ENCODE measurements at regions not wholly inside any gene's neighbourhood (a gene's known extent, or its start where the extent isn't known, plus 50 kb on each side); places are given as distances from the start of the nearest gene placed in this dataset.

- H3K9me2 ChIP-seq (replicated peaks; ENCODE audit: control insufficient read depth, low read length): no peaks in the 10 kb centered on the region
- TF ChIP-seq EZH2phosphoT487 (IDR thresholded peaks at IDR 0.05; ENCODE audit: borderline replicate concordance, low read length) (no peak), CTCF (IDR thresholded peaks at IDR 0.05; ENCODE audit: low read depth, low read length, poor library complexity, severe bottlenecking) (no peak)
- H3F3A ChIP-seq (ENCODE audit: control insufficient read depth, insufficient read depth): no peaks in the 10 kb centered on the region; the same call in 1 of the 2 replicates
- no peak overlapping the region for H3K27ac ChIP-seq (ENCODE audit: low read depth, low read length)
- no peaks in the 10 kb centered on the region for H3K9me3 ChIP-seq (ENCODE audit: control insufficient read depth, insufficient read depth, low read length)
- H4K20me1 ChIP-seq (ENCODE audit: control insufficient read depth, insufficient read depth, low read depth, low read length): no peaks in the 10 kb centered on the region
- H3K36me3 ChIP-seq (ENCODE audit: control insufficient read depth, low read length): no peaks in the 10 kb centered on the region
- no peak overlapping the region for H3K4me3 ChIP-seq (ENCODE audit: low read length)
- no peak overlapping the region for H3K4me2 ChIP-seq (ENCODE audit: low read length)
- no peaks in the 10 kb centered on the region for H3K79me2 ChIP-seq (ENCODE audit: control insufficient read depth, low read length)
- peaks cover 15% of the 10 kb centered on the region; the same call in 1 of the 2 replicates for H3K27me3 ChIP-seq (ENCODE audit: control insufficient read depth, low read length)
- H3K4me1 ChIP-seq (ENCODE audit: control insufficient read depth, low read length): peaks cover 26% of the 10 kb centered on the region
These were observed 352.4 kb upstream of the RUNX1 start for GRCh38 chr21:35401476-35401875.

GRCh38 chr21:35400233-35400939 lies 351.3 kb upstream of the RUNX1 start:
- H3K79me2 ChIP-seq (ENCODE audit: control insufficient read depth, low read length): no peaks in the 10 kb centered on the region
- peak overlapping the region; percentile 63 for H3K4me3 ChIP-seq (ENCODE audit: low read length)
- TF ChIP-seq CTCF (IDR thresholded peaks at IDR 0.05; ENCODE audit: low read depth, low read length, poor library complexity, severe bottlenecking) (peak; percentile 68), EZH2phosphoT487 (IDR thresholded peaks at IDR 0.05; ENCODE audit: borderline replicate concordance, low read length) (no peak)
- peaks cover 8% of the 10 kb centered on the region; the same call in 1 of the 2 replicates for H3K27me3 ChIP-seq (ENCODE audit: control insufficient read depth, low read length)
- H3K4me2 ChIP-seq (ENCODE audit: low read length): peak overlapping the region; percentile 79
- H3K36me3 ChIP-seq (ENCODE audit: control insufficient read depth, low read length): no peaks in the 10 kb centered on the region
- H4K20me1 ChIP-seq (ENCODE audit: control insufficient read depth, insufficient read depth, low read depth, low read length): no peaks in the 10 kb centered on the region
- no peaks in the 10 kb centered on the region for H3K9me2 ChIP-seq (replicated peaks; ENCODE audit: control insufficient read depth, low read length)
- no peaks in the 10 kb centered on the region for H3K9me3 ChIP-seq (ENCODE audit: control insufficient read depth, insufficient read depth, low read length)
- peaks cover 26% of the 10 kb centered on the region for H3K4me1 ChIP-seq (ENCODE audit: control insufficient read depth, low read length)
- peak overlapping the region; percentile 35 for H3K27ac ChIP-seq (ENCODE audit: low read depth, low read length)
- no peaks in the 10 kb centered on the region; the same call in 1 of the 2 replicates for H3F3A ChIP-seq (ENCODE audit: control insufficient read depth, insufficient read depth)

- Histone ChIP-seq H3K4me2 (ENCODE audit: low read length) (peak overlapping the region; percentile 79), H4K20me1 (ENCODE audit: control insufficient read depth, insufficient read depth, low read depth, low read length) (no peaks in the 10 kb centered on the region), H3K27ac (ENCODE audit: low read depth, low read length) (peak overlapping the region; percentile 35), H3K79me2 (ENCODE audit: control insufficient read depth, low read length) (no peaks in the 10 kb centered on the region), H3K9me2 (replicated peaks; ENCODE audit: control insufficient read depth, low read length) (no peaks in the 10 kb centered on the region), H3K27me3 (ENCODE audit: control insufficient read depth, low read length) (peaks cover 2% of the 10 kb centered on the region; the same call in 1 of the 2 replicates), H3K4me1 (ENCODE audit: control insufficient read depth, low read length) (peaks cover 26% of the 10 kb centered on the region), H3F3A (ENCODE audit: control insufficient read depth, insufficient read depth) (no peaks in the 10 kb centered on the region; the same call in 1 of the 2 replicates), H3K36me3 (ENCODE audit: control insufficient read depth, low read length) (no peaks in the 10 kb centered on the region), H3K4me3 (ENCODE audit: low read length) (peak overlapping the region; percentile 63), H3K9me3 (ENCODE audit: control insufficient read depth, insufficient read depth, low read length) (no peaks in the 10 kb centered on the region)
- no peak for TF ChIP-seq EZH2phosphoT487 (IDR thresholded peaks at IDR 0.05; ENCODE audit: borderline replicate concordance, low read length)
- no peak for TF ChIP-seq CTCF (IDR thresholded peaks at IDR 0.05; ENCODE audit: low read depth, low read length, poor library complexity, severe bottlenecking)
These were observed 350.6 kb upstream of the RUNX1 start for GRCh38 chr21:35399706-35400105.

All from DOHH2 (cell line).